Ecto neural progenitor cell (in vitro differentiated cells): ENCODE measurements at regions not wholly inside any gene's neighbourhood (a gene's known extent, or its start where the extent isn't known, plus 50 kb on each side); places are given as distances from the start of the nearest gene placed in this dataset.
A peak's percentile ranks its signal among the peaks of the same experiment; 100 is the strongest.

ENCODE experiments used
- DNase-seq: peaks from one replicate; pipeline ENCODE4 v3.0.0-alpha.2; 2018; ENCODE audit warnings: low spot score

- no peak for DNase-seq
These were observed 1182.8 kb downstream of the FLRT2 start for GRCh38 chr14:86712727-86713126.

GRCh38 chr14:86712176-86712575 is 1182.2 kb downstream of the FLRT2 start:
- no peak for DNase-seq

DNA sequence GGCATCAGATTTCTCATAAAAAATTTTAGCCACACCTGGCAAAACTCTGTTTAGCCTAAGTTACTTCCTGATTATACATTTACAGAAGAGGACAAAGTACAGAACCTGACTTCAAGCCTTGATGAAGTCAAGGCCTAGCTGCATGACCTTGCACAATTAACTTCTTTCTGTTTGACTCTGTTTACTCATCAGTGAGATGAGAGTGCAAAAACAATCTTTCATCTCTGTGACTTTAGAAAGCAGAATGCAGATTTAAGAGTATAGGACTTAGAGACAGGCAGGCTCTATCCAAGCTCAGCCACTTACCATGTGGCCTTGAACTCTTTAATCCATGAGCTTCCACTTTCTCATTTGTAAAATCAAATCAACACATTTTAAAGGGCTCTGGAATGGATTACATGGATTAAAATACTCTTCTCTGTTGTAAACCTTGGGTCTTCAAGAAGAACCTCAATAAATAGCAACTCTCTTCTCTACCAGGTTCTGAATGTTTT is 1178.9 kb downstream of the FLRT2 start:
- DNase-seq = no peak

GRCh38 chr14:86707071-86707470 is 1177.1 kb downstream of the FLRT2 start:
- DNase-seq = no peak

- no peak for DNase-seq
These were observed 1153.6 kb downstream of the FLRT2 start for GRCh38 chr14:86683561-86683960.

DNA sequence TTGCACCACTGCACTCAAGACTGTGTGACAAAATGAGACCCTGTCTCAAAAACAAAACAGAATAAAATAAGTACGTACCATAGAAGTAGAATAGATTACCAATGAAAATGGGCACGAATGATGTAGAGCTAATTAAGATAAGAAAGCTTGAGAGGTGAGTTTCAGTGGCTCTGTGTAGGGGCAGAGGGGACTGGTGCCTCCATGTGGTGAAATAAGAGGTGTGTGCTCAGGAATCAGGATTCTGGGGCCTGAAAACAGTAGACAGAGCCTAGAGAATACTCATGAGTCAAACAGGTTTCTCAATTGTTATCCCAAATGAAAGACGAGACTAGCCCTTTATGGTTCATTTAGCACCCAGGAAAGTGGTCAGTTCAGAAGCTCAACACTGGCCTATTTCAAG is 1145.1 kb downstream of the FLRT2 start:
- no peak for DNase-seq

DNA sequence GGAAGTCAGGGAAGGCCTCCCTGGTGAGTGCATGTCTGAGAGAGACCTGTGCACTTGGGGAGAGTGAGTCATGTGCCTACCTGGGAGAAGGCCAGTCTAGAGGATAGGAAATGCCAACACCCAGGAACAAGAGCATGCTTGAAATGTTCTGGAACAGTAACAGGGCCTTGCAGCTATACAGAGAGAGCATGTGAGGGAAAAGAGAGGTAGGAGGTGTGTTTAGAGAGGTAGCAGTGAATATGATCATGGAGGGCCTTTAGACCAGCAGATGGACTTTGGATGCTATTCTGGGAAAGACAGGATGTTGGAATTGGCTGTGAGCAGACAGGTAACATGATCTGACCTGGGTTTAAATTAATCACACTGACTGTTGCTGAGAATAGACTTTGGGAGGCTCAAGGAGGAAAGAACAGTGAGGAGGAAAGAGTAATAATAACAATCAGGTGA is 1143.6 kb downstream of the FLRT2 start:
- DNase-seq = no peak

GRCh38 chr14:86672080-86672479 is 1142.1 kb downstream of the FLRT2 start:
- DNase-seq = no peak

GRCh38 chr14:86665975-86666374 is 1136.0 kb downstream of the FLRT2 start:
- DNase-seq = no peak

GRCh38 chr14:86662334-86662733 is 1132.4 kb downstream of the FLRT2 start:
- no peak for DNase-seq

DNA sequence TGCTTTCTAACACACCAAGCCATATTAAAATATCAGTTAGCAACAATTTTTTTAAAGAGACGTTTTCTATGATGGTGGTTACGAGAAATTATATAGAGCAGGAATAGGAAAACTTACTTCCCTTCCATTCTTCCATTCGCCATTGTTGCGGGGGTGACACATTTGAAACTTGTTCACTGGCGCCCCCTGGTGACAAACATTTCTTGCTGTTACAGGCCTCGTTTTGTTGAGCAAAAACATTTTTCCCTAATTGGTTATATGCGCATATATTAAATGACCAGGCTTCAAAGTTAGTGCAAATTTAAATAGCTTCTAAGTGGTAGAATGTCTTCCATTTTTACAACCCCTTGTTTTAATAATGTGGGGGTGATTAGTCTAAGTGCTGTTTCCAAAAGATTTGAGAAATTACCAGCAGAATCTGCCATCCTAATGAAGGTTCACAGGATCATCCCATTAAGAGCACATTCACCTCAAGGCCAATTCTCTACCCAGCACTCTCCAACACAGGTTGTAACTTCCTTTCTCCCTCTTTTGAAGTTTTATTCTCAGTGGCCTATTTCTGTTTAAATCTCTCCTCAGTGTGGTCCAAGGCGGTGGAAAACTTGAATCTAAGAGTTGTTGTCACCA is 1124.7 kb downstream of the FLRT2 start:
- DNase-seq = peak; percentile 72

DNA sequence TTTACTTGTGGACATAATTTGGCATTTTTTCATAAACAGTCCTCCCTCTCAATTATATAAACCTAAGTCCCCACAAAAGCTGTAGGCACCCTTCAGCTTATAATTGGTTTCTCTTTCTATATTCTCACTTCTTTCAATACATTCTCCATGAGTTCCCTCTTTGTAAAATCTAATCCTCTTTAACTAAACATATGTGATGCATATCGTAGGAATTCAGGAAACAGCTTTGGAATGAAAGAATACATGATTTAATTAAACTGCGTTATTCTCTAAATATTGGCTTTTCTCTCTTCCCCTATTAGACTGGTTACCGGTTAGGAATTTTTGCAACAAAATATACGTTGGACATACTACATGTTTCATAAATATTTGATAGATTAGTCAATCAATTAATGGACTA is 1122.6 kb downstream of the FLRT2 start:
- no peak for DNase-seq

- no peak for DNase-seq
These were observed 1117.0 kb downstream of the FLRT2 start for GRCh38 chr14:86646696-86647690.

DNA sequence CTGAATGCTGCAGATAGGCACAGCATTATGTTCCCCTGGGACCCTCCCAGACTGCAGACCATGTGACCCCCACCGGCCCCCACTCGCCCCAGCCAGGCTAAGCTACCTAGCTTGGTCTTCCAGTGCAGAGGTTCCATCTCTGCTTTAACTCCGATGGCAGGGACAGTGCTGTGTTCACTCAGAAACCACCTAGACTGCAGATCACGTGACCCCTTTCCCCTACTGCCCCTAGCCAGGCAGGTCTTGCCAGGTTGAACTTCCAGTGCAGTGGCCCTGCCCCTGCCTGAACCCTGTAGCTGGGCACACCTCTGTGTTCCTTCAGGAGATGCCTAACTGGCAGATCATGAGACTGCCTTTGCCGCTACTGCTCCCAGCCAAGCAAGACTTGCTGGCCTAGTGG is 1116.2 kb downstream of the FLRT2 start:
- no peak for DNase-seq

DNA sequence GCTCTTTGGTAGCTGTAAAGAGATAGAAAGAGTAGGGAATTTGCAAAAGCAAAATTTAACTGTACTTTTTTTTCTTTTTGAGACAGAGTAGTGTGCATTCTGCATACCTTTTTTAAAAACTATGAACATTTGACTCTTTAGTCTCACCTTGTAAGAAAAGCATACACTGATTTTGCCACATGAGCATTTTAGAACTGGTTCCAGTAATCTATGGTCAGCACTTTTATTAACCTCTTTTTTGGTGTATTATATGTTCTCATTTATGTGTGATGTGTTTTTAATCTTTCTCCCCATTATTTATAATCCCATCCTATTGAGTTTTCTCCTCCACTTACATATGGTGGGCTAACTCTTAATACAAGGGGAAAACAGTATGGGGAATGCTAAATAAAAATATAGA is 1111.4 kb downstream of the FLRT2 start:
- no peak for DNase-seq

GRCh38 chr14:86640288-86640687 is 1110.3 kb downstream of the FLRT2 start:
- no peak for DNase-seq

GRCh38 chr14:86639666-86640065 is 1109.7 kb downstream of the FLRT2 start:
- no peak for DNase-seq

- DNase-seq = no peak
These were observed 1109.2 kb downstream of the FLRT2 start for GRCh38 chr14:86639146-86639545.

GRCh38 chr14:86627080-86627479 is 1097.1 kb downstream of the FLRT2 start:
- DNase-seq = no peak

- no peak for DNase-seq
These were observed 1096.6 kb downstream of the FLRT2 start for GRCh38 chr14:86626530-86626929.

DNA sequence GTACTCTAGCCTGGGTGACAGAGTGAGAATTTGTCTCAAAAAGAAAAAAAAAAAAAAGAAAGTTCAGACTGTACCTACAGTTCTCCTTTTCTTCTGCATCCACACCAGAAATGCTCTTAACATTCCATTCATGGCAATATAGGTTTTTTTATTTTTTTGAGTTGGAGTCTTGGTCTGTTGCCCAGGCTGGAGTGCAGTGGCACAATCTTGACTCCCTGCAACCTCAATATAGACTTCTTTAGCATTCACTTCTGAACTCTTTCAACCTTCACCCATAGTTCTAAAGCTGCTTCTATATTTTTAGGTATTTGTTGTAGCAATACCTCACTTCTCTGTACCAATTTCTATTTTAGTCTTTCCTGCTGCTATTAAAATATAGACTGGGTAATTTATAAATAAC is 1095.7 kb downstream of the FLRT2 start:
- DNase-seq = no peak

GRCh38 chr14:86619726-86620125 is 1089.8 kb downstream of the FLRT2 start:
- DNase-seq = no peak

DNA sequence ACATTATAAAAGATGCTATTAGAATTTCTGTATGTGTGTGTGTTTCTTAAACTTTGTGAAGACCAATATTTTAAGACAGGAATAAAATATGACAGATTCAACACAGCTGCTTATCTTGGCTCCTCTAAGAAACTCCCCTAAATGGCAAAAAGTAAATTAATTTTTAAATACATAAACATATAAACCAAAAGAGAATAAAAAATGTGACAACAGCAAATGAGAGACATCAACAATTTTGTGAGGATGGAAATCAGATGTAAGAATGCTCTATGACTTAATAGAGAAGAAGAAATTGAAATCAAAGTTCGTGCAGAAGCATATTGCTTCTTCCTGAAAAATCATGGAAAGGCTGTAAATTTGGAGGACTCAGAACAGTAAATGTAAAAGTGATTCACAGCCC is 1083.8 kb downstream of the FLRT2 start:
- DNase-seq = no peak
